Neural cell (in vitro differentiated cells): ENCODE measurements at regions not wholly inside any gene's neighbourhood (a gene's known extent, or its start where the extent isn't known, plus 50 kb on each side); places are given as distances from the start of the nearest gene placed in this dataset.

Experiments used
- CTCF ChIP-seq: fragments of 450-650 bp; IDR thresholded peaks from 2 replicates; pipeline ENCODE4 v1.5.1; 2014; ENCODE audit warnings: antibody characterized with exemption, mild to moderate bottlenecking, moderate library complexity; ENCODE audit not compliant: poor library complexity, severe bottlenecking
- EP300 ChIP-seq: fragments of 450-650 bp; conservative IDR thresholded peaks from 2 replicates; pipeline ENCODE4 v1.6.1; 2014; ENCODE audit warnings: antibody characterized with exemption, mild to moderate bottlenecking, moderate library complexity; ENCODE audit not compliant: poor library complexity, severe bottlenecking
- EZH2 ChIP-seq: fragments of 200-600, 300-800 bp; shearing (Covaris generic), sonication (generic); IDR thresholded peaks from 2 replicates; pipeline ENCODE4 v1.6.1; 2014; ENCODE audit warnings: antibody characterized with exemption, low read length, borderline replicate concordance, mild to moderate bottlenecking; ENCODE audit not compliant: insufficient read depth, poor library complexity, severe bottlenecking
- MXI1 ChIP-seq: fragments of 450-650 bp; conservative IDR thresholded peaks from 2 replicates; pipeline ENCODE4 v1.6.1; 2014; ENCODE audit warnings: antibody characterized with exemption, mild to moderate bottlenecking; ENCODE audit not compliant: poor library complexity, severe bottlenecking
- POLR2AphosphoS5 ChIP-seq: IDR thresholded peaks from 2 replicates; pipeline ENCODE4 v1.6.1; 2012
- RAD21 ChIP-seq: fragments of 450-650 bp; conservative IDR thresholded peaks from 2 replicates; pipeline ENCODE4 v1.6.1; 2014; ENCODE audit warnings: antibody characterized with exemption, mild to moderate bottlenecking, moderate library complexity
- REST ChIP-seq: IDR thresholded peaks from 2 replicates; pipeline ENCODE4 v1.6.1; 2012; ENCODE audit warnings: borderline replicate concordance
- SMC3 ChIP-seq: fragments of 450-650 bp; conservative IDR thresholded peaks from 2 replicates; pipeline ENCODE4 v1.6.1; 2014; ENCODE audit warnings: antibody characterized with exemption, mild to moderate bottlenecking, moderate library complexity; ENCODE audit not compliant: poor library complexity
- TAF1 ChIP-seq: IDR thresholded peaks from 2 replicates; pipeline ENCODE4 v1.6.1; 2012; ENCODE audit warnings: low read depth

- no peak for TF ChIP-seq REST
- no peak for TF ChIP-seq CTCF
- TF ChIP-seq MXI1 = no peak
- no peak for TF ChIP-seq EP300
- no peak for TF ChIP-seq EZH2
- no peak for TF ChIP-seq TAF1
- no peak for TF ChIP-seq RAD21
- TF ChIP-seq POLR2AphosphoS5 = no peak
- no peak for TF ChIP-seq SMC3
Measured at GRCh38 chr7:12772768-12773167, 85.3 kb downstream of the ARL4A start.
